ENCODE measurements at regions not wholly inside any gene's neighbourhood (a gene's known extent, or its start where the extent isn't known, plus 50 kb on each side); places are given as distances from the start of the nearest gene placed in this dataset.

DNA sequence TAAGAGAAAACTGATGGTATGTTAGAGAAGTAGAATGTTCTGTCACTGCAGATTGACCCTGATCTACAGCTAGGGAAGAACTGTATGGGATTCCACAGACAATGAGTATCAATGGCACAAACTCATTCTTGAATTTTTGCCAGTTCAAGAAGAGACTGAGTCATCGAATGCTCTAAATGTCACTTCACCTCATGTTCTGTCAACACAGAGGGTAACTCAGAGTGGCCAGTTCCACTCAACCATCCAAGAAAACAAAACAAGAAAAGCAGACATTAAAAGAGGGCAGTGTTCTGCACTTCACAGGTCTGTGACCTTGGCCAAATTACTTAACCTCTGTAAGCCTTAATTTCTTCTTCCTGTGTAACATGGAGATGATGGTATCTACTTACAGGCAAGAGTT lies 132.2 kb upstream of the HMHB1 start (continued):
- TF ChIP-seq ZNF543 (CRISPR knock-in tag; IDR thresholded peaks at IDR 0.05) (no peak), ZNF562 (CRISPR knock-in tag; IDR thresholded peaks at IDR 0.05; ENCODE audit: borderline replicate concordance) (no peak), DPF2 (CRISPR knock-in tag; IDR thresholded peaks at IDR 0.05; ENCODE audit: borderline replicate concordance, low read depth) (no peak), NR2F1 (CRISPR knock-in tag; IDR thresholded peaks at IDR 0.05) (no peak), GATAD2A (CRISPR knock-in tag; IDR thresholded peaks at IDR 0.05) (peak; percentile 64), ZNF326 (CRISPR knock-in tag; IDR thresholded peaks at IDR 0.05; ENCODE audit: borderline replicate concordance) (no peak), TBX3 (IDR thresholded peaks at IDR 0.05; ENCODE audit: borderline replicate concordance) (no peak), EHMT2 (IDR thresholded peaks at IDR 0.05; ENCODE audit: borderline replicate concordance, low read depth, low read length) (no peak), ZFP1 (CRISPR knock-in tag; IDR thresholded peaks at IDR 0.05) (no peak), NCOA2 (CRISPR knock-in tag; IDR thresholded peaks at IDR 0.05) (peak; percentile 40; the same call in 1 of the 2 replicates), CBX1 (IDR thresholded peaks at IDR 0.05; ENCODE audit: low read depth) (no peak), ZNF850 (CRISPR knock-in tag; conservative IDR thresholded peaks at IDR 0.05) (no peak)
- TF ChIP-seq, protein P1, sequence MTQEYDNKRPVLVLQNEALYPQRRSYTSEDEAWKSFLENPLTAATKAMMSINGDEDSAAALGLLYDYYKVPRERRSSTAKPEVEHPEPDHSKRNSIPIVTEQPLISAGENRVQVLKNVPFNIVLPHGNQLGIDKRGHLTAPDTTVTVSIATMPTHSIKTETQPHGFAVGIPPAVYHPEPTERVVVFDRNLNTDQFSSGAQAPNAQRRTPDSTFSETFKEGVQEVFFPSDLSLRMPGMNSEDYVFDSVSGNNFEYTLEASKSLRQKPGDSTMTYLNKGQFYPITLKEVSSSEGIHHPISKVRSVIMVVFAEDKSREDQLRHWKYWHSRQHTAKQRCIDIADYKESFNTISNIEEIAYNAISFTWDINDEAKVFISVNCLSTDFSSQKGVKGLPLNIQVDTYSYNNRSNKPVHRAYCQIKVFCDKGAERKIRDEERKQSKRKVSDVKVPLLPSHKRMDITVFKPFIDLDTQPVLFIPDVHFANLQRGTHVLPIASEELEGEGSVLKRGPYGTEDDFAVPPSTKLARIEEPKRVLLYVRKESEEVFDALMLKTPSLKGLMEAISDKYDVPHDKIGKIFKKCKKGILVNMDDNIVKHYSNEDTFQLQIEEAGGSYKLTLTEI (CRISPR knock-in tag; conservative IDR thresholded peaks at IDR 0.05), result no peak
- TF ChIP-seq, protein P2, sequence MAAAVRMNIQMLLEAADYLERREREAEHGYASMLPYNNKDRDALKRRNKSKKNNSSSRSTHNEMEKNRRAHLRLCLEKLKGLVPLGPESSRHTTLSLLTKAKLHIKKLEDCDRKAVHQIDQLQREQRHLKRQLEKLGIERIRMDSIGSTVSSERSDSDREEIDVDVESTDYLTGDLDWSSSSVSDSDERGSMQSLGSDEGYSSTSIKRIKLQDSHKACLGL (CRISPR knock-in tag; IDR thresholded peaks at IDR 0.05), result no peak
- TF ChIP-seq, protein P3, sequence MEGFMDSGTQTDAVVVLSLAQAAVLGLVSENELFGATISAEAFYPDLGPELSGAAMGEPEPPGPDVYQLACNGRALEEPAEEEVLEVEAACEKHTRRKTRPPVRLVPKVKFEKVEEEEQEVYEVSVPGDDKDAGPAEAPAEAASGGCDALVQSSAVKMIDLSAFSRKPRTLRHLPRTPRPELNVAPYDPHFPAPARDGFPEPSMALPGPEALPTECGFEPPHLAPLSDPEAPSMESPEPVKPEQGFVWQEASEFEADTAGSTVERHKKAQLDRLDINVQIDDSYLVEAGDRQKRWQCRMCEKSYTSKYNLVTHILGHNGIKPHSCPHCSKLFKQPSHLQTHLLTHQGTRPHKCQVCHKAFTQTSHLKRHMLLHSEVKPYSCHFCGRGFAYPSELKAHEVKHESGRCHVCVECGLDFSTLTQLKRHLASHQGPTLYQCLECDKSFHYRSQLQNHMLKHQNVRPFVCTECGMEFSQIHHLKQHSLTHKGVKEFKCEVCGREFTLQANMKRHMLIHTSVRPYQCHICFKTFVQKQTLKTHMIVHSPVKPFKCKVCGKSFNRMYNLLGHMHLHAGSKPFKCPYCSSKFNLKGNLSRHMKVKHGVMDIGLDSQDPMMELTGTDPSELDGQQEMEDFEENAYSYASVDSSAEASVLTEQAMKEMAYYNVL (CRISPR knock-in tag; IDR thresholded peaks at IDR 0.05; ENCODE audit: borderline replicate concordance), result no peak
- TF ChIP-seq, protein P4, sequence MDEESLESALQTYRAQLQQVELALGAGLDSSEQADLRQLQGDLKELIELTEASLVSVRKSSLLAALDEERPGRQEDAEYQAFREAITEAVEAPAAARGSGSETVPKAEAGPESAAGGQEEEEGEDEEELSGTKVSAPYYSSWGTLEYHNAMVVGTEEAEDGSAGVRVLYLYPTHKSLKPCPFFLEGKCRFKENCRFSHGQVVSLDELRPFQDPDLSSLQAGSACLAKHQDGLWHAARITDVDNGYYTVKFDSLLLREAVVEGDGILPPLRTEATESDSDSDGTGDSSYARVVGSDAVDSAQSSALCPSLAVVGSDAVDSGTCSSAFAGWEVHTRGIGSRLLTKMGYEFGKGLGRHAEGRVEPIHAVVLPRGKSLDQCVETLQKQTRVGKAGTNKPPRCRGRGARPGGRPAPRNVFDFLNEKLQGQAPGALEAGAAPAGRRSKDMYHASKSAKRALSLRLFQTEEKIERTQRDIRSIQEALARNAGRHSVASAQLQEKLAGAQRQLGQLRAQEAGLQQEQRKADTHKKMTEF (CRISPR knock-in tag; IDR thresholded peaks at IDR 0.05), result peak; percentile 57
- TF ChIP-seq, protein P5, sequence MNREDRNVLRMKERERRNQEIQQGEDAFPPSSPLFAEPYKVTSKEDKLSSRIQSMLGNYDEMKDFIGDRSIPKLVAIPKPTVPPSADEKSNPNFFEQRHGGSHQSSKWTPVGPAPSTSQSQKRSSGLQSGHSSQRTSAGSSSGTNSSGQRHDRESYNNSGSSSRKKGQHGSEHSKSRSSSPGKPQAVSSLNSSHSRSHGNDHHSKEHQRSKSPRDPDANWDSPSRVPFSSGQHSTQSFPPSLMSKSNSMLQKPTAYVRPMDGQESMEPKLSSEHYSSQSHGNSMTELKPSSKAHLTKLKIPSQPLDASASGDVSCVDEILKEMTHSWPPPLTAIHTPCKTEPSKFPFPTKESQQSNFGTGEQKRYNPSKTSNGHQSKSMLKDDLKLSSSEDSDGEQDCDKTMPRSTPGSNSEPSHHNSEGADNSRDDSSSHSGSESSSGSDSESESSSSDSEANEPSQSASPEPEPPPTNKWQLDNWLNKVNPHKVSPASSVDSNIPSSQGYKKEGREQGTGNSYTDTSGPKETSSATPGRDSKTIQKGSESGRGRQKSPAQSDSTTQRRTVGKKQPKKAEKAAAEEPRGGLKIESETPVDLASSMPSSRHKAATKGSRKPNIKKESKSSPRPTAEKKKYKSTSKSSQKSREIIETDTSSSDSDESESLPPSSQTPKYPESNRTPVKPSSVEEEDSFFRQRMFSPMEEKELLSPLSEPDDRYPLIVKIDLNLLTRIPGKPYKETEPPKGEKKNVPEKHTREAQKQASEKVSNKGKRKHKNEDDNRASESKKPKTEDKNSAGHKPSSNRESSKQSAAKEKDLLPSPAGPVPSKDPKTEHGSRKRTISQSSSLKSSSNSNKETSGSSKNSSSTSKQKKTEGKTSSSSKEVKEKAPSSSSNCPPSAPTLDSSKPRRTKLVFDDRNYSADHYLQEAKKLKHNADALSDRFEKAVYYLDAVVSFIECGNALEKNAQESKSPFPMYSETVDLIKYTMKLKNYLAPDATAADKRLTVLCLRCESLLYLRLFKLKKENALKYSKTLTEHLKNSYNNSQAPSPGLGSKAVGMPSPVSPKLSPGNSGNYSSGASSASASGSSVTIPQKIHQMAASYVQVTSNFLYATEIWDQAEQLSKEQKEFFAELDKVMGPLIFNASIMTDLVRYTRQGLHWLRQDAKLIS (CRISPR knock-in tag; IDR thresholded peaks at IDR 0.05), result no peak
- TF ChIP-seq, protein P6, sequence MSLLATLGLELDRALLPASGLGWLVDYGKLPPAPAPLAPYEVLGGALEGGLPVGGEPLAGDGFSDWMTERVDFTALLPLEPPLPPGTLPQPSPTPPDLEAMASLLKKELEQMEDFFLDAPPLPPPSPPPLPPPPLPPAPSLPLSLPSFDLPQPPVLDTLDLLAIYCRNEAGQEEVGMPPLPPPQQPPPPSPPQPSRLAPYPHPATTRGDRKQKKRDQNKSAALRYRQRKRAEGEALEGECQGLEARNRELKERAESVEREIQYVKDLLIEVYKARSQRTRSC (CRISPR knock-in tag; IDR thresholded peaks at IDR 0.05; ENCODE audit: low read depth), result no peak
- TF ChIP-seq, protein P7, sequence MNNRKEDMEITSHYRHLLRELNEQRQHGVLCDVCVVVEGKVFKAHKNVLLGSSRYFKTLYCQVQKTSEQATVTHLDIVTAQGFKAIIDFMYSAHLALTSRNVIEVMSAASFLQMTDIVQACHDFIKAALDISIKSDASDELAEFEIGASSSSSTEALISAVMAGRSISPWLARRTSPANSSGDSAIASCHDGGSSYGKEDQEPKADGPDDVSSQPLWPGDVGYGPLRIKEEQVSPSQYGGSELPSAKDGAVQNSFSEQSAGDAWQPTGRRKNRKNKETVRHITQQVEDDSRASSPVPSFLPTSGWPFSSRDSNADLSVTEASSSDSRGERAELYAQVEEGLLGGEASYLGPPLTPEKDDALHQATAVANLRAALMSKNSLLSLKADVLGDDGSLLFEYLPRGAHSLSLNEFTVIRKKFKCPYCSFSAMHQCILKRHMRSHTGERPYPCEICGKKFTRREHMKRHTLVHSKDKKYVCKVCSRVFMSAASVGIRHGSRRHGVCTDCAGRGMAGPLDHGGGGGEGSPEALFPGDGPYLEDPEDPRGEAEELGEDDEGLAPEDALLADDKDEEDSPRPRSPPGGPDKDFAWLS (CRISPR knock-in tag; IDR thresholded peaks at IDR 0.05; ENCODE audit: borderline replicate concordance), result no peak

Measured in HepG2 (cell line).